Liver (tissue), 3 donors: ENCODE measurements at regions not wholly inside any gene's neighbourhood (a gene's known extent, or its start where the extent isn't known, plus 50 kb on each side); places are given as distances from the start of the nearest gene placed in this dataset.

Experiments used
- ATF3 ChIP-seq: IDR thresholded peaks from 2 replicates; pipeline ENCODE4 v1.6.1; 2016; ENCODE audit warnings: antibody characterized with exemption
- CTCF ChIP-seq: fragments of 150-350 bp; IDR thresholded peaks from 2 replicates; pipeline ENCODE4 v1.5.1; 2017; ENCODE audit warnings: improper control_type of control experiment, low read depth, low read length; ENCODE audit not compliant: missing input control
- FOXA1 ChIP-seq: IDR thresholded peaks from 2 replicates; pipeline ENCODE4 v1.6.1; 2016; ENCODE audit warnings: antibody characterized with exemption
- FOXA2 ChIP-seq: IDR thresholded peaks from 2 replicates; pipeline ENCODE4 v1.6.1; 2016; ENCODE audit warnings: antibody characterized with exemption
- GABPA ChIP-seq, 2 donors: IDR thresholded peaks in 1 of 2; conservative IDR thresholded peaks in 1 of 2; 2 replicates each; pipeline ENCODE4 v1.6.1; 2016; ENCODE audit warnings: antibody characterized with exemption in 2 of 2, mild to moderate bottlenecking in 1 of 2, moderate library complexity in 1 of 2
- HNF4A ChIP-seq, 2 donors: conservative IDR thresholded peaks; 2 replicates each; pipeline ENCODE4 v1.6.1; 2016; ENCODE audit warnings: antibody characterized with exemption in 2 of 2, mild to moderate bottlenecking in 2 of 2
- JUND ChIP-seq, 2 donors: IDR thresholded peaks; 2 replicates each; pipeline ENCODE4 v1.6.1; 2016; ENCODE audit warnings: antibody characterized with exemption in 2 of 2
- MAX ChIP-seq: IDR thresholded peaks from 2 replicates; pipeline ENCODE4 v1.6.1; 2016; ENCODE audit warnings: antibody characterized with exemption
- RAD21 ChIP-seq, 2 donors: IDR thresholded peaks; 2 replicates each; pipeline ENCODE4 v1.6.1; 2016; ENCODE audit warnings: antibody characterized with exemption in 2 of 2, mild to moderate bottlenecking in 2 of 2
- REST ChIP-seq: IDR thresholded peaks from 2 replicates; pipeline ENCODE4 v1.6.1; 2016; ENCODE audit warnings: antibody characterized with exemption, mild to moderate bottlenecking
- RXRA ChIP-seq, 2 donors: IDR thresholded peaks; 2 replicates each; pipeline ENCODE4 v1.6.1; 2017 to 2018; ENCODE audit warnings: antibody characterized with exemption in 2 of 2, mild to moderate bottlenecking in 1 of 2
- YY1 ChIP-seq: IDR thresholded peaks from 2 replicates; pipeline ENCODE4 v1.6.1; 2016; ENCODE audit warnings: antibody characterized with exemption, mild to moderate bottlenecking
- TF ChIP-seq, protein P1 (sequence below): IDR thresholded peaks from 2 replicates; pipeline ENCODE4 v1.6.1; 2016; ENCODE audit warnings: antibody characterized with exemption
- donor health status: healthy.
- donor health status: healthy.

DNA sequence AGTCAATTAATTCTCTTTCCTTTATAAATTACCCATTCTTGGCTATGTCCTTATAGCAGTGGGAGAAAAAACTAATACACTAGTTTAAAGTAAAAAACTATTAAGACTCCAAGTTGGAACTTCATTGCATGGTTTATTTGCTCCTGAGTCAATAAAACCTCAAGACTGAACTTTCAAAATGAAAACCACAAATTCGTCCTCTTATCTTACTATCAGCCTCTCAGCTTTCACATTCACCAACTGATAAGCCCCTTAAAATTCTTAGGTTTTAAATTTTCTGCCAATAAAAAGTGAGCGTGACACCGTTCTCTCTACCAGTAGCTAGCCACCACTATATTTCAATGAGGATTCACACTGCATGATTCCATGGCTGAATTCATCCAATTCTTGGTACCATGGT lies 346.4 kb upstream of the NPSR1 start:
- TF ChIP-seq CTCF (no peak), RAD21 (IDR thresholded peaks at IDR 0.05) (no peak), FOXA1 (no peak), MAX (no peak), GABPA (IDR thresholded peaks at IDR 0.05 in 1 of 2, conservative IDR thresholded peaks at IDR 0.05 in 1 of 2) (no peak), REST (no peak), RXRA (IDR thresholded peaks at IDR 0.05) (no peak), FOXA2 (no peak), JUND (IDR thresholded peaks at IDR 0.05) (no peak), ATF3 (no peak), HNF4A (conservative IDR thresholded peaks at IDR 0.05) (no peak), YY1 (no peak)
- TF ChIP-seq, protein P1, sequence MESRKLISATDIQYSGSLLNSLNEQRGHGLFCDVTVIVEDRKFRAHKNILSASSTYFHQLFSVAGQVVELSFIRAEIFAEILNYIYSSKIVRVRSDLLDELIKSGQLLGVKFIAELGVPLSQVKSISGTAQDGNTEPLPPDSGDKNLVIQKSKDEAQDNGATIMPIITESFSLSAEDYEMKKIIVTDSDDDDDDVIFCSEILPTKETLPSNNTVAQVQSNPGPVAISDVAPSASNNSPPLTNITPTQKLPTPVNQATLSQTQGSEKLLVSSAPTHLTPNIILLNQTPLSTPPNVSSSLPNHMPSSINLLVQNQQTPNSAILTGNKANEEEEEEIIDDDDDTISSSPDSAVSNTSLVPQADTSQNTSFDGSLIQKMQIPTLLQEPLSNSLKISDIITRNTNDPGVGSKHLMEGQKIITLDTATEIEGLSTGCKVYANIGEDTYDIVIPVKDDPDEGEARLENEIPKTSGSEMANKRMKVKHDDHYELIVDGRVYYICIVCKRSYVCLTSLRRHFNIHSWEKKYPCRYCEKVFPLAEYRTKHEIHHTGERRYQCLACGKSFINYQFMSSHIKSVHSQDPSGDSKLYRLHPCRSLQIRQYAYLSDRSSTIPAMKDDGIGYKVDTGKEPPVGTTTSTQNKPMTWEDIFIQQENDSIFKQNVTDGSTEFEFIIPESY: no peak
